Omental fat pad (tissue), 3 donors: ENCODE measurements at regions not wholly inside any gene's neighbourhood (a gene's known extent, or its start where the extent isn't known, plus 50 kb on each side); places are given as distances from the start of the nearest gene placed in this dataset.
"Not testable (repeated sequence)": the region's sequence is repeated elsewhere in the genome, so short reads cannot be mapped to it uniquely, and the experiment has no call there.

ENCODE experiments used
- ATAC-seq: fragments of 150-250 bp; one replicate; pipeline ENCODE4 v1.9.1; 2016; ENCODE audit warnings: mild to moderate bottlenecking, moderate library complexity; ENCODE audit not compliant: low FRiP score
- DNase-seq: peaks from one replicate; pipeline ENCODE4 v3.0.0-alpha.2; 2019; ENCODE audit warnings: low spot score
- CTCF ChIP-seq, 3 donors: fragments of 450-650 bp; IDR thresholded peaks; one replicate each; pipeline ENCODE4 v1.5.1; 2016 to 2017; ENCODE audit warnings: antibody characterized with exemption in 3 of 3, mild to moderate bottlenecking in 3 of 3, moderate library complexity in 2 of 3

- DNase-seq (no peak), ATAC-seq (no peak)
- no peak for TF ChIP-seq CTCF (IDR thresholded peaks at IDR 0.05)
These were observed 81.4 kb upstream of the ETV3 start for GRCh38 chr1:157219600-157219999.

GRCh38 chr1:157219182-157219581, 81.0 kb upstream of the ETV3 start:
- ATAC-seq (no peak), DNase-seq (no peak)
- no peak for TF ChIP-seq CTCF (IDR thresholded peaks at IDR 0.05)

- TF ChIP-seq CTCF (IDR thresholded peaks at IDR 0.05) = no peak
- ATAC-seq (no peak), DNase-seq (no peak)
These were observed 80.5 kb upstream of the ETV3 start for GRCh38 chr1:157218671-157219070.

- no peak for TF ChIP-seq CTCF (IDR thresholded peaks at IDR 0.05)
- ATAC-seq (no peak), DNase-seq (no peak)
These were observed 79.3 kb upstream of the ETV3 start for GRCh38 chr1:157217486-157217885.

- DNase-seq (no peak), ATAC-seq (no peak)
- TF ChIP-seq CTCF (IDR thresholded peaks at IDR 0.05) = no peak
These were observed 75.6 kb upstream of the ETV3 start for GRCh38 chr1:157213836-157214235.

- ATAC-seq = no peak
- no peak for TF ChIP-seq CTCF (IDR thresholded peaks at IDR 0.05)
- no peak for DNase-seq
These were observed 71.3 kb upstream of the ETV3 start for GRCh38 chr1:157209514-157209913.

- DNase-seq, ATAC-seq: not testable (repeated sequence)
These were observed 67.8 kb upstream of the ETV3 start for GRCh38 chr1:157205982-157206381.

- TF ChIP-seq CTCF (IDR thresholded peaks at IDR 0.05) = no peak
- no peak for DNase-seq
- ATAC-seq = no peak
These were observed 65.0 kb upstream of the ETV3 start for GRCh38 chr1:157203166-157203565.
